Activated CD8-positive, alpha-beta T cell treated with anti-CD3 and anti-CD28 coated beads for 36 hours (primary cell): ENCODE measurements at regions not wholly inside any gene's neighbourhood (a gene's known extent, or its start where the extent isn't known, plus 50 kb on each side); places are given as distances from the start of the nearest gene placed in this dataset.

ENCODE experiments used
- ATAC-seq: fragments of 200-7000 bp; cut with Tn5 transposase; one replicate; pipeline ENCODE4 v1.10.0; 2021; ENCODE audit warnings: mild to moderate bottlenecking, moderate library complexity
- CTCF ChIA-PET: fragments of 350-600 bp; sonication (Branson Sonifier 250); formaldehyde crosslinking; loops from one replicate; lab custom pipeline; 2021; ENCODE audit warnings: antibody characterized with exemption; lab: Charles Lee
- POLR2A ChIA-PET: fragments of 350-600 bp; sonication (Branson Sonifier 250); formaldehyde crosslinking; loops from one replicate; lab custom pipeline; 2021; ENCODE audit warnings: antibody characterized with exemption; lab: Charles Lee
- DNase-seq: peaks from one replicate; pipeline ENCODE4 v3.0.0-alpha.2; 2020
- H3K27ac Mint-ChIP-seq: one replicate; pipeline ENCODE4 v1.8.0; 2021; ENCODE audit warnings: mild to moderate bottlenecking, mixed read lengths
- H3K27me3 Mint-ChIP-seq: one replicate; pipeline ENCODE4 v1.8.0; 2021; ENCODE audit warnings: mixed read lengths
- H3K36me3 Mint-ChIP-seq: one replicate; pipeline ENCODE4 v1.8.0; 2021; ENCODE audit warnings: low read depth, mixed read lengths
- H3K4me1 Mint-ChIP-seq: one replicate; pipeline ENCODE4 v1.8.0; 2021; ENCODE audit warnings: low read depth, mixed read lengths
- H3K4me3 Mint-ChIP-seq: one replicate; pipeline ENCODE4 v1.8.0; 2021; ENCODE audit warnings: mild to moderate bottlenecking, moderate library complexity, mixed read lengths
- H3K9me3 Mint-ChIP-seq: one replicate; pipeline ENCODE4 v1.8.0; 2021; ENCODE audit warnings: mixed read lengths
- CTCF ChIP-seq: fragments of 200-600 bp; IDR thresholded peaks from one replicate; pipeline ENCODE4 v1.8.0; 2022; ENCODE audit warnings: antibody characterized with exemption, mild to moderate bottlenecking
- intact Hi-C: fragments of 100-400 bp; cut with micrococcal nuclease; formaldehyde crosslinking; loops from one replicate; pipeline ENCODE4 v1.10.0; 2022

- H3K4me1 Mint-ChIP-seq = no peaks in the 10 kb centered on the region
- intact Hi-C loops = no loop called here
- ATAC-seq (no peak), DNase-seq (no peak)
- H3K36me3 Mint-ChIP-seq = no peaks in the 10 kb centered on the region
- no peak overlapping the region for H3K27ac Mint-ChIP-seq
- H3K4me3 Mint-ChIP-seq = no peak overlapping the region
- POLR2A ChIA-PET = no interaction called here
- no peaks in the 10 kb centered on the region for H3K9me3 Mint-ChIP-seq
- TF ChIP-seq CTCF = no peak
- CTCF ChIA-PET = no interaction called here
- no peaks in the 10 kb centered on the region for H3K27me3 Mint-ChIP-seq
These were observed 763.9 kb downstream of the BCL11A start for GRCh38 chr2:59789523-59789922.

GRCh38 chr2:59787095-59787494, 766.4 kb downstream of the BCL11A start:
- no peak for ATAC-seq
- Mint-ChIP-seq H3K27ac (no peak overlapping the region), H3K4me1 (no peaks in the 10 kb centered on the region), H3K36me3 (no peaks in the 10 kb centered on the region), H3K4me3 (no peak overlapping the region), H3K27me3 (no peaks in the 10 kb centered on the region), H3K9me3 (no peaks in the 10 kb centered on the region)
- CTCF ChIA-PET = interaction anchor here (0.9 kb wide), 1 partner anchor 763 kb away, joined by 3 read pairs; no protein-coding TSS in a partner anchor
- no peak for DNase-seq
- POLR2A ChIA-PET = no interaction called here
- no peak for TF ChIP-seq CTCF
- intact Hi-C loops = no loop called here

GRCh38 chr2:59786684-59787083, 766.8 kb downstream of the BCL11A start:
- POLR2A ChIA-PET = no interaction called here
- intact Hi-C loops = no loop called here
- Mint-ChIP-seq H3K27ac (no peak overlapping the region), H3K27me3 (no peaks in the 10 kb centered on the region), H3K4me3 (no peak overlapping the region), H3K9me3 (no peaks in the 10 kb centered on the region), H3K4me1 (no peaks in the 10 kb centered on the region), H3K36me3 (no peaks in the 10 kb centered on the region)
- DNase-seq (no peak), ATAC-seq (no peak)
- no peak for TF ChIP-seq CTCF
- CTCF ChIA-PET = interaction anchor here (0.9 kb wide), 1 partner anchor 764 kb away, joined by 3 read pairs; no protein-coding TSS in a partner anchor

GRCh38 chr2:59779571-59779970, 773.9 kb downstream of the BCL11A start:
- Mint-ChIP-seq H3K9me3 (no peaks in the 10 kb centered on the region), H3K4me1 (no peaks in the 10 kb centered on the region), H3K27ac (no peak overlapping the region), H3K27me3 (no peaks in the 10 kb centered on the region), H3K36me3 (no peaks in the 10 kb centered on the region), H3K4me3 (no peak overlapping the region)
- TF ChIP-seq CTCF = no peak
- DNase-seq (no peak), ATAC-seq (no peak)
- intact Hi-C loops = no loop called here
- POLR2A ChIA-PET = no interaction called here
- CTCF ChIA-PET = no interaction called here

- ChIA-PET CTCF (interaction anchor here (0.7 kb wide), 1 partner anchor 20 kb away, joined by 3 read pairs; no protein-coding TSS in a partner anchor), POLR2A (no interaction called here)
- Mint-ChIP-seq H3K9me3 (no peaks in the 10 kb centered on the region), H3K4me3 (no peak overlapping the region), H3K36me3 (no peaks in the 10 kb centered on the region), H3K27me3 (peaks cover 1% of the 10 kb centered on the region), H3K27ac (no peak overlapping the region), H3K4me1 (no peaks in the 10 kb centered on the region)
- DNase-seq = no peak
- no peak for TF ChIP-seq CTCF
- intact Hi-C loops = no loop called here
- no peak for ATAC-seq
These were observed 776.3 kb downstream of the BCL11A start for GRCh38 chr2:59777120-59777519.
